ENCODE measurements at regions not wholly inside any gene's neighbourhood (a gene's known extent, or its start where the extent isn't known, plus 50 kb on each side); places are given as distances from the start of the nearest gene placed in this dataset.

DNA sequence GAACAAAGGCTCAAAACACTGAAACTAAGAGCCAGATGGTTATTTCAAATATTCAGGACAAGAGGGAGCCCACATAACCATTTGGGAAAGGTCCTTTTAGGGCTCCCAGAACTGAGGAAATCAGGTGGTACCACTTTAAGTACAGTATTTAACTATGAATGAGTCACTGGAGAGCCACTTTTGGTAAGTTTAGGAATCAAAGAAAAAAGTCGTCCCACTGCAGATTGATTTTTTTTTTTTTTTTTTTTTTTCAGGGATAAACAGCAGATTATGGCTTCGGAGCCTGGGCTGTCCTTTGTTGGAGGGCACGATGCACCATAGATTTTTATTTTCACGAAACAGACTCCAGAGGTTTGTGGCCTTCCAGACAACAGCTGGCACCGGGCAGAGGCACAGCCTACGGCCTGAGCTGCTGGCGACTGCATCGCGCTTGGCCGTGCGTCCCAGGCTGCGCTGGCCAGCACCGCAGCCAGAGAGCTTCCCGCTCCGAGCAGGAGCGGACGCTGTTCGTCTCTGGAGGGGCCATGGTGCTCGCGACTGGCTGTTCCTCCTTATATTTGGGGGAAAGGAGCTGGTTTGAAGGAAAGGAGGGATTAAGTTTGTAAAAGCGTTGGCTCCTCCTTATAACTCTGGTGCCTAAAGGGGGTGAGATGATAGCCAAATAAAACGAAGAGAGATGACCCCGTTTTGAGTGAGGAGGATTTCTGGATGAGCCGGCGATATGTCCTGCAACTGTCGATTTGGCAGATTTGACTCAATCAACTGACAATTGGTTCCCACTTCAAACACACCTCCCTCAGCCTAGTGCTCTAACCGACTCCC, 152.9 kb upstream of the GOLIM4 start:
- Histone ChIP-seq H3K4me1 (ENCODE audit: control insufficient read depth in 1 of 2, insufficient read depth in 2 of 2, low read length in 2 of 2) (peaks cover 0 to 7% of the 10 kb centered on the region in 2 experiments; a peak in 1 of 4 replicates), H2AFZ (ENCODE audit: low read depth, low read length, poor library complexity, severe bottlenecking) (peak overlapping the region; percentile 1), H3K9me2 (ENCODE audit: insufficient read depth) (no peaks in the 10 kb centered on the region), H3K9me3 (ENCODE audit: control insufficient read depth in 1 of 2, insufficient read depth in 1 of 2, low read depth in 1 of 2, low read length in 2 of 2) (no peaks in the 10 kb centered on the region), H3K9ac (ENCODE audit: low read length) (no peak overlapping the region), H4K20me1 (ENCODE audit: insufficient read depth) (no peaks in the 10 kb centered on the region), H3K4me2 (ENCODE audit: low read length) (peak overlapping the region; percentile 73), H3K36me3 (ENCODE audit: control insufficient read depth in 1 of 2, insufficient read depth in 2 of 2, low read length in 2 of 2) (no peaks in the 10 kb centered on the region), H3K27me3 (ENCODE audit: insufficient read depth, low read length) (peaks cover 25% of the 10 kb centered on the region; the same call in 1 of the 2 replicates), H3K27ac (ENCODE audit: low read depth, low read length) (no peak overlapping the region), H3K4me3 (replicated peaks in 1 of 2; ENCODE audit: low read depth in 1 of 2, low read length in 2 of 2) (peak overlapping the region in 1 of 2 experiments; percentile 50; a peak in 2 of 4 replicates), H3K79me2 (ENCODE audit: insufficient read depth, low read length) (no peaks in the 10 kb centered on the region)
- RAD21 ChIA-PET (ENCODE audit: low non-redundant PET in 1 of 2, low total read pairs in 2 of 2, uncharacterized antibody in 2 of 2, unreplicated experiment in 2 of 2) = no interaction called here
- intact Hi-C loops (cut with micrococcal nuclease) = no loop called here
- ATAC-seq (no peak), DNase-seq (ENCODE audit: low read depth, low spot score) (no peak)
- BruUV-seq (replicated peaks) = no TSS peak
- TF ChIP-seq JUND (IDR thresholded peaks at IDR 0.05) = no peak
- no peak for TF ChIP-seq YY1 (IDR thresholded peaks at IDR 0.05; ENCODE audit: extremely low read depth, insufficient replicate concordance, low read depth, low read length)
- TF ChIP-seq CEBPB (IDR thresholded peaks at IDR 0.05; ENCODE audit: low read depth) = no peak
- no peak for TF ChIP-seq ZFX (IDR thresholded peaks at IDR 0.05)
- TF ChIP-seq CBX3 (IDR thresholded peaks at IDR 0.05; ENCODE audit: low read depth) = no peak
- TF ChIP-seq POLR2A (IDR thresholded peaks at IDR 0.05; ENCODE audit: borderline replicate concordance, extremely low read depth, insufficient read depth, insufficient read length) = no peak
- no peak for TF ChIP-seq ELF1 (IDR thresholded peaks at IDR 0.05; ENCODE audit: borderline replicate concordance, low read depth)
- TF ChIP-seq RAD21 (IDR thresholded peaks at IDR 0.05; ENCODE audit: low read depth) = no peak
- no peak for TF ChIP-seq EZH2 (IDR thresholded peaks at IDR 0.05)
- TF ChIP-seq SIN3A (IDR thresholded peaks at IDR 0.05; ENCODE audit: low read depth) = no peak
- TF ChIP-seq EZH2phosphoT487 (IDR thresholded peaks at IDR 0.05; ENCODE audit: borderline replicate concordance) = no peak
- no peak for TF ChIP-seq SRF (IDR thresholded peaks at IDR 0.05; ENCODE audit: low read depth)
- TF ChIP-seq FOSL1 (IDR thresholded peaks at IDR 0.05; ENCODE audit: low read depth) = no peak
- TF ChIP-seq, protein P1, sequence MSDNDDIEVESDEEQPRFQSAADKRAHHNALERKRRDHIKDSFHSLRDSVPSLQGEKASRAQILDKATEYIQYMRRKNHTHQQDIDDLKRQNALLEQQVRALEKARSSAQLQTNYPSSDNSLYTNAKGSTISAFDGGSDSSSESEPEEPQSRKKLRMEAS (IDR thresholded peaks at IDR 0.05) = no peak
- no peak for TF ChIP-seq SP1 (IDR thresholded peaks at IDR 0.05; ENCODE audit: low read depth)
- CTCF ChIA-PET = no interaction called here
- POLR2A ChIA-PET = no interaction called here
